ENCODE measurements at regions not wholly inside any gene's neighbourhood (a gene's known extent, or its start where the extent isn't known, plus 50 kb on each side); places are given as distances from the start of the nearest gene placed in this dataset.

GRCh38 chr4:136643416-136643815, 888.9 kb downstream of the PCDH18 start:
- DNase-seq = no peak

GRCh38 chr4:136637071-136637777, 895.1 kb downstream of the PCDH18 start:
- no peak for DNase-seq

- DNase-seq = no peak
Observed at GRCh38 chr4:136636155-136636554, 896.1 kb downstream of the PCDH18 start.

- no peak for DNase-seq
Observed at GRCh38 chr4:136634121-136634520, 898.2 kb downstream of the PCDH18 start.

GRCh38 chr4:136599890-136600289, 932.4 kb downstream of the PCDH18 start:
- no peak for DNase-seq

DNA sequence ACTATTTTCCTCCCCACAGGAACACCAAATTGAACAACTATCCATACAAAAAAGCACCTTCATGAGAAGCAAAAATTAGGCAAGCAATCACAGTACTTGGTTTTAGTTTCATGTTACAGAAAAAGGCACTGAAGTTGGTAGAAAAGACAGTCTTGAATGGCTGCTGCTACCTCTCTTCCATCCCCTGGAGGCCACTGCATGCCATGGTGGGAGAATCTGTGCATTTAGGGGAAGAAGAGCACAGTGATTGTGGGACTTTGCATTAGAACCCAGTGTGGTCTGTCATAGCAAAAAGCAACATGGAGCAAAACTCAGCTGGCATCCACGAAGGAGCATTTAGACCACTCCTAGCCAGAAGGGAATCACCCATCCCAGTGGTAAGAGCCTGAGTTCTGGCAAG, 941.9 kb downstream of the PCDH18 start:
- DNase-seq = no peak

GRCh38 chr4:136583567-136583966, 948.7 kb downstream of the PCDH18 start:
- DNase-seq = no peak

GRCh38 chr4:136581119-136581518, 951.2 kb downstream of the PCDH18 start:
- DNase-seq = no peak

DNA sequence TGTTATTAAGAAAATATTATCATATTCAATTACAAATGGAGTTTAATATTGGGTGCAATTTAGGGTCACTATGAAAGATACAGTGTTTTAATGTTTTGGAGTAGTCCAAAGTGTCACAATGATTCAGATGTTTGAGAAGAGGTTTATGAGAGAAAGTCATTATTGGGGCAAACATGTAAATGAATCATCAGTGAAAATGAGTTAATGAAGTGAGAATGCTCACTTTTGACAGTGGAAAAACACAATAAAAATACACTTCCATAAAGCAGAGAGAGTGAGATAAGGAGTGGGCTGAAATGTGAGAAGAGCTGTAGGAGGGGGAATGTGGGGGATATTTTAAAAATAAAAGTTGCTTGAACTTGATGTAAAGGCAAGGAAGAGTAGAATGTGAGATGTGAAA, 957.1 kb downstream of the PCDH18 start:
- no peak for DNase-seq

- no peak for DNase-seq
Observed at GRCh38 chr4:136573460-136573859, 958.8 kb downstream of the PCDH18 start.

DNA sequence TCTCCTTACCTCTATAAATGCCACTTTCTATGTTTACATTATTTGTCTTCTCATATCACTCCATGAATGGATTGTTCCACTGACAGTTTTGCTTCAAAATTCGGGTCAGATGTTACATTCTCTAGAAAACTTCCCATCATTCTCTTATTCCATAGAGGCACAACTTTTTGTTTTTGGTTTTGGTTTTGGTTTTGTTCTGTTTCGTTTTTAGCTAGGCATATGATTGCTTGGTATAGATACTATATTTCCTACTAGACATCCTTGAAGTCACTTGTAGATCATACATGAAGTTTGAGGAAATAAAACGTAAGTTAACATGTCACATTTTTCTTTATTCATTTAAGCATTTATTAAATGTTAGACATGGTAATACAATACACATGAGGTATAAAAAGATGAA, 961.0 kb downstream of the PCDH18 start:
- DNase-seq = no peak

- DNase-seq = no peak
Observed at GRCh38 chr4:136562834-136563233, 969.5 kb downstream of the PCDH18 start.

GRCh38 chr4:136558940-136559494, 973.3 kb downstream of the PCDH18 start:
- DNase-seq = no peak

GRCh38 chr4:136557396-136557795, 974.9 kb downstream of the PCDH18 start:
- no peak for DNase-seq

DNA sequence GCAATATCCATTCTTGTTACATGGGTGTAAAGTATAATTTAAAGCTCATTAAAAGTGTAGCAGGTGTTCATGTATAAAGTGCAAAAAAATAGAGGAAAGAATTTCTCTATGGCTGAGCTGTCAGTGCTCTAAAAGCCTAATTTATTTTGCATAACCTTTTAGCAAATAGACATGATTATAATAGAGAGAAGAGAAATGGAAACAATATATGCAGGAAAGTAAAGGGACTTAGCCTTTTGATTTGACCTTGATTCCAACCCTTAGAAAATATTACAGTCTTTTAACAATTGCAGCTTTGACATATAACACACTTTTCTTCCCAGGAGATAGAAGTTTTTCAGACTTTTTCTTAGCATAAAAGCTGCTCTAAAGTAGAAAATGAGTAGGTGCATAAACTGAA, 978.3 kb downstream of the PCDH18 start:
- DNase-seq = no peak

GRCh38 chr4:136551753-136552152, 980.5 kb downstream of the PCDH18 start:
- no peak for DNase-seq

- DNase-seq = no peak
Observed at GRCh38 chr4:136540747-136541146, 991.5 kb downstream of the PCDH18 start.

- DNase-seq = no peak
Observed at GRCh38 chr4:136528131-136528530, 1004.2 kb downstream of the PCDH18 start.

DNA sequence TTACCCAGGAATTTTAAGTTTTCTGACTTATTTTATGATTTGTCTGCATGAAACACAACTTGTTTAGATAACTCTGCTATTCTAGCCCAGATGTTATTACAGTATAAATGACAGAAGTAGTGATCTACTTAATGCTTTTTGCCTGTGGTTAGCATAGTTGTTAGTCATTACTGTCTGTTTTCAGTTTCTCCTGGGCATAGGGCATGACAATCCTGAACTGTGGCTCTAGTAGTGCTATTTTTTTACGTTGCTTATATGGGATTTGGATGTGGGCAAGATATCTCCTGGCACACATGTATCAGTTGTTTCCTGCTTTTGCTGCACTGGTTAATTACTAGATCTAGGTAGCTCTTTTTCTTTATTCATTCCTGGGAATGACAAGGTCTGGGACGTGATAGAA, 1005.8 kb downstream of the PCDH18 start:
- no peak for DNase-seq

GRCh38 chr4:136524039-136524438, 1008.3 kb downstream of the PCDH18 start:
- no peak for DNase-seq

DNA sequence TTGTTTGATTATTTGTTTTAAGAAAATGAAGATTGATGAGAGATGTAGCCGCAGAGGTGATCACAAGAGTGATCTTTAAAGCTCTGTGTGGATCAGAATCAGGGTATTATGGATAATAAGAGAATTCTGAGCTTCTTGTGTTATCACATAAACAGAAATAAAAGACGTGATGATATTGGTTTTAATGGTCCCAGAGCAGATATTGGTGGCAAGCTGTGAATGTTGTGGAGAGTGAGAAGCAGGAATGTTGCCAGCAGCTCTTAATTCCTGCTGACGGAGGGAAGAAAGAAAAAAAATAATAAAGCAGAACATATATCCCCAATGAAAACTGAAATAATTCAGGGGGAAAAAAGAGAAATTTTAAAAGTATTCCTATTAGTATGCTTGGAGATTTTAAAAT, 1015.9 kb downstream of the PCDH18 start:
- no peak for DNase-seq

DNA sequence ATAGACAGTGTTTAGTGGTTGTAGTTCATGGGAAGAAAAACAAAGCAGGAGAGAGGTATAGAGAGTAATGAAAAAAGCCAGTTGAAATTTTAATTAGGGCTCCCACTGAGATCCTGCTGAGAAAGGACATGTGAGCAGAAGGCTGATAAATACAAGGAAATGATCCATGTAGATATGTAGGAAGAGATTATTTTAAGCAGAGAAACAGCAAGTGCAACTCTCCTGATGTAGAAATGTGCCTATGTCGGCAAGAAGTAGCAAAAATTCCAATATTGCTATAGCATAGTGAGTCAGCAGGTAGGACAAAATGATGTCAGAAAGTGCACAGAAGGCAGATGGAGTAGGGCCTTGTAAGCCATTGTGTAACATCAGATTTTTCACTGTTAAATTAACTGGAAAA, 1027.3 kb downstream of the PCDH18 start:
- no peak for DNase-seq

GRCh38 chr4:136495851-136496250, 1036.4 kb downstream of the PCDH18 start:
- no peak for DNase-seq

DNA sequence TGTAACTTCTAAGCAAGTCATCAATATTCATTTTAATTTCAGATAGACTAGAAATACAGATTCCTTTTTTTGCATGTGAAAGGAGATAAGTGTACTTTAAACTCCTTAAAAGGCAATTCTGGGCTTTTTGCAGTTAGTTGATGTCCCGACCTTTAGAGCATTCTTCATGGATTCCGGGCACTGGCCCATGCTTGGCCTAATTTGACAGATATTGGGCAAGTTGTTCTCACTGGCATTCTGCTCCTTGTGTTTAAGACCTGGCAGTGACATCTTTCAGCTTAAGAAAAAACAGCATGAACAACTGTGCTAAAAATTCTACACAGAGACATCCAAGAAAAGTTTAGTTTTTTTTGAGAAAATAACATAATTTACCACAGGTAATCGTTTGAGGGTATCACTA, 1037.2 kb downstream of the PCDH18 start:
- no peak for DNase-seq

DNA sequence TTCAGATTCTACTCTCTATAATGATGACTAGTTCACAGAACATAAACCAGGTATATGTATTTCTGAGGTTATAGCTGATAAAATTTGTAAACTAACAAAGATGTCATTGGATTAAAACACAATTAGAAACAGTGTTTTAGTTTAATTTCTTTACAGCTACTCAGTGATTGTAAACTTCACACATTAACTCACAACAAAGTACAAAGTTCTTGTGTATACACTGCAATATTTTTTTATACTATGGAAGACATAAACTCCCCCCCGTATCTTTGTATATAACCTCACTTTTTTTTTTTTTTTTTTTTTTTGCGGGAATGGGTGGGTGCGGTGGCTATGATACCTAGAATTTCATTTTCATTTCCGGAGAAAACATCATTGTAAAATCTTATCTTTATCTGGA, 1043.2 kb downstream of the PCDH18 start:
- DNase-seq = no peak

All from NCI-H2227 treated with DMSO at 0.1 percent for 48 hours (cell line).